NB4 (cell line): ENCODE measurements at regions not wholly inside any gene's neighbourhood (a gene's known extent, or its start where the extent isn't known, plus 50 kb on each side); places are given as distances from the start of the nearest gene placed in this dataset.

Experiments
- MYC ChIP-seq: IDR thresholded peaks from 2 replicates; pipeline ENCODE4 v1.6.1; 2011; ENCODE audit warnings: low read depth, low read length
- POLR2A ChIP-seq: IDR thresholded peaks from 2 replicates; pipeline ENCODE4 v1.6.1; 2011; ENCODE audit warnings: mild to moderate bottlenecking; ENCODE audit not compliant: insufficient read length; ENCODE audit errors: extremely low read depth
- TF ChIP-seq, protein P1 (sequence below): IDR thresholded peaks from one replicate; pipeline ENCODE4 v1.5.1; 2012; ENCODE audit warnings: low read depth, low read length
- TF ChIP-seq, protein P2 (sequence below): IDR thresholded peaks from 2 replicates; pipeline ENCODE4 v1.6.1; 2011; ENCODE audit warnings: low read depth, low read length

DNA sequence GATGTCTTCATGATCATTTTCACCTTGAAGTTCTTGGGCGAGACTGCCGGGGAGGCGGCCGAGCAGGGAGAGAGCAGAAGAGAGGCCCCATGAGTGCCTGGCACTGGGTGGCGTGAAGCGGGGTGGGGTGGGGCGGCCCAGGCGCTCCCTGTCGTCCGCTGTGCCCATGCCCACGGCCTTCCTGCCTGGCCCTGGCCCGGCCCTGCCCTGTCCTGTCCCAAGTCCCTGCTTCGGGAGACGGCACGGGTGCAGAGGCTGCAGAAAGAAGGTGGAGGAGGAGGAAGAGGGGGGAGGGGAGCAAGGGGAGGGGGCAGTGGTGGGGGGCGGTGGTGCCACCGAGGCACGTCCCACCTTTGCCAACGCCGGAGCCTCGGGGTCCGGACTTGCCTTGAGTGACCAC lies 118.4 kb downstream of the PTPRS start:
- TF ChIP-seq, protein P1, sequence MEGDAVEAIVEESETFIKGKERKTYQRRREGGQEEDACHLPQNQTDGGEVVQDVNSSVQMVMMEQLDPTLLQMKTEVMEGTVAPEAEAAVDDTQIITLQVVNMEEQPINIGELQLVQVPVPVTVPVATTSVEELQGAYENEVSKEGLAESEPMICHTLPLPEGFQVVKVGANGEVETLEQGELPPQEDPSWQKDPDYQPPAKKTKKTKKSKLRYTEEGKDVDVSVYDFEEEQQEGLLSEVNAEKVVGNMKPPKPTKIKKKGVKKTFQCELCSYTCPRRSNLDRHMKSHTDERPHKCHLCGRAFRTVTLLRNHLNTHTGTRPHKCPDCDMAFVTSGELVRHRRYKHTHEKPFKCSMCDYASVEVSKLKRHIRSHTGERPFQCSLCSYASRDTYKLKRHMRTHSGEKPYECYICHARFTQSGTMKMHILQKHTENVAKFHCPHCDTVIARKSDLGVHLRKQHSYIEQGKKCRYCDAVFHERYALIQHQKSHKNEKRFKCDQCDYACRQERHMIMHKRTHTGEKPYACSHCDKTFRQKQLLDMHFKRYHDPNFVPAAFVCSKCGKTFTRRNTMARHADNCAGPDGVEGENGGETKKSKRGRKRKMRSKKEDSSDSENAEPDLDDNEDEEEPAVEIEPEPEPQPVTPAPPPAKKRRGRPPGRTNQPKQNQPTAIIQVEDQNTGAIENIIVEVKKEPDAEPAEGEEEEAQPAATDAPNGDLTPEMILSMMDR: no peak
- TF ChIP-seq, protein P2, sequence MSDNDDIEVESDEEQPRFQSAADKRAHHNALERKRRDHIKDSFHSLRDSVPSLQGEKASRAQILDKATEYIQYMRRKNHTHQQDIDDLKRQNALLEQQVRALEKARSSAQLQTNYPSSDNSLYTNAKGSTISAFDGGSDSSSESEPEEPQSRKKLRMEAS: no peak
- TF ChIP-seq POLR2A: no peak
- TF ChIP-seq MYC: no peak
